Mesenchymal stem cell (in vitro differentiated cells and primary cell): ENCODE measurements at regions not wholly inside any gene's neighbourhood (a gene's known extent, or its start where the extent isn't known, plus 50 kb on each side); places are given as distances from the start of the nearest gene placed in this dataset.
A peak's percentile ranks its signal among the peaks of the same experiment; 100 is the strongest.

Experiments
- DNase-seq: peaks from one replicate; pipeline ENCODE4 v3.0.0-alpha.2; 2013
- H2AFZ ChIP-seq: one replicate; pipeline ENCODE4 v1.6.1; 2013; ENCODE audit warnings: low read depth, mild to moderate bottlenecking, control low read depth, inconsistent platforms, low read length, moderate library complexity
- H2AK5ac ChIP-seq: 2 replicates; pipeline ENCODE4 v1.6.1; 2013; ENCODE audit warnings: low read length, moderate library complexity, mild to moderate bottlenecking, inconsistent platforms; ENCODE audit not compliant: severe bottlenecking
- H2BK120ac ChIP-seq: one replicate; pipeline ENCODE4 v1.6.1; 2013; ENCODE audit warnings: low read depth, mild to moderate bottlenecking, inconsistent platforms, low read length, moderate library complexity
- H2BK12ac ChIP-seq, 2 experiments: one replicate each; pipeline ENCODE4 v1.6.1; 2013; ENCODE audit warnings: inconsistent platforms in 2 of 2, low read length in 2 of 2, mild to moderate bottlenecking in 2 of 2, moderate library complexity in 2 of 2, control low read depth in 1 of 2
- H2BK15ac ChIP-seq: one replicate; pipeline ENCODE4 v1.6.1; 2013; ENCODE audit warnings: mild to moderate bottlenecking, low read depth, inconsistent platforms; ENCODE audit not compliant: poor library complexity, severe bottlenecking
- H2BK5ac ChIP-seq: 2 replicates; pipeline ENCODE4 v1.6.1; 2013; ENCODE audit warnings: low read depth, mild to moderate bottlenecking, low read length, control low read depth, inconsistent platforms; ENCODE audit not compliant: poor library complexity, severe bottlenecking
- H3K14ac ChIP-seq, 2 experiments: one replicate each; pipeline ENCODE4 v1.6.1; 2013; ENCODE audit warnings: inconsistent platforms in 2 of 2, low read length in 2 of 2, control low read depth in 1 of 2, mild to moderate bottlenecking in 1 of 2, moderate library complexity in 1 of 2
- H3K18ac ChIP-seq, 2 experiments: one replicate each; pipeline ENCODE4 v1.6.1; 2013; ENCODE audit warnings: inconsistent platforms in 2 of 2, low read length in 2 of 2, control low read depth in 1 of 2, low read depth in 1 of 2, mild to moderate bottlenecking in 1 of 2
- H3K23ac ChIP-seq, 2 experiments: one replicate each; pipeline ENCODE4 v1.6.1; 2013; ENCODE audit warnings: inconsistent platforms in 2 of 2, low read length in 2 of 2, mild to moderate bottlenecking in 2 of 2, moderate library complexity in 2 of 2, control low read depth in 1 of 2
- H3K27ac ChIP-seq: 2 replicates; pipeline ENCODE4 v1.5.1; 2013; ENCODE audit warnings: mild to moderate bottlenecking, moderate library complexity, low read length, control low read depth, inconsistent platforms; ENCODE audit not compliant: poor library complexity, severe bottlenecking
- H3K27me3 ChIP-seq, 2 experiments: 2 replicates each; pipeline versions ENCODE4 v1.6.1 to v1.7.0; 2013; ENCODE audit warnings: low read length in 2 of 2, mild to moderate bottlenecking in 2 of 2, moderate library complexity in 2 of 2, control low read depth in 1 of 2, inconsistent platforms in 1 of 2; ENCODE audit not compliant: control insufficient read depth in 1 of 2, insufficient read depth in 1 of 2
- H3K36me3 ChIP-seq, 2 experiments: 2 replicates each; pipeline versions ENCODE4 v1.6.1 to v1.7.0; 2013; ENCODE audit warnings: low read length in 2 of 2, control low read depth in 1 of 2, inconsistent platforms in 1 of 2, low read depth in 1 of 2, mild to moderate bottlenecking in 1 of 2; ENCODE audit not compliant: insufficient read depth in 2 of 2, control insufficient read depth in 1 of 2
- H3K4ac ChIP-seq, 2 experiments: one replicate each; pipeline ENCODE4 v1.6.1; 2013; ENCODE audit warnings: inconsistent platforms in 2 of 2, low read length in 2 of 2, mild to moderate bottlenecking in 2 of 2, moderate library complexity in 2 of 2, control low read depth in 1 of 2, low read depth in 1 of 2
- H3K4me1 ChIP-seq: 2 replicates; pipeline ENCODE4 v1.6.1; 2013; ENCODE audit warnings: low read depth, low read length, control low read depth; ENCODE audit not compliant: control insufficient read depth, insufficient read depth
- H3K4me2 ChIP-seq: 2 replicates; pipeline ENCODE4 v1.6.1; 2013; ENCODE audit warnings: low read length, mild to moderate bottlenecking, inconsistent platforms; ENCODE audit not compliant: poor library complexity, severe bottlenecking
- H3K4me3 ChIP-seq, 2 experiments: 2 replicates each; pipeline versions ENCODE4 v1.5.1 to v1.7.0; 2013; ENCODE audit warnings: low read length in 2 of 2, mild to moderate bottlenecking in 2 of 2, control low read depth in 1 of 2, low read depth in 1 of 2; ENCODE audit not compliant: insufficient read depth in 1 of 2
- H3K79me1 ChIP-seq: replicated peaks from 2 replicates; pipeline ENCODE4 v1.6.1; 2013; ENCODE audit warnings: mild to moderate bottlenecking, control low read depth, low read length, inconsistent platforms; ENCODE audit not compliant: poor library complexity, severe bottlenecking
- H3K9ac ChIP-seq: 2 replicates; pipeline ENCODE4 v1.7.0; 2013; ENCODE audit warnings: mild to moderate bottlenecking, low read length, moderate library complexity
- H3K9me3 ChIP-seq: 2 replicates; pipeline ENCODE4 v1.7.0; 2013; ENCODE audit warnings: mild to moderate bottlenecking, low read length; ENCODE audit not compliant: control insufficient read depth
- H4K8ac ChIP-seq: one replicate; pipeline ENCODE4 v1.6.1; 2013; ENCODE audit warnings: inconsistent platforms, mild to moderate bottlenecking, low read length, moderate library complexity
- H4K91ac ChIP-seq: one replicate; pipeline ENCODE4 v1.6.1; 2013; ENCODE audit warnings: mild to moderate bottlenecking, low read length, inconsistent platforms
- WGBS: methylation state at CpG from one replicate; pipeline ENCODE4 v1.1.7; 2013; ENCODE audit warnings: mixed read lengths; 5-methylcytosine and 5-hydroxymethylcytosine counted together

DNA sequence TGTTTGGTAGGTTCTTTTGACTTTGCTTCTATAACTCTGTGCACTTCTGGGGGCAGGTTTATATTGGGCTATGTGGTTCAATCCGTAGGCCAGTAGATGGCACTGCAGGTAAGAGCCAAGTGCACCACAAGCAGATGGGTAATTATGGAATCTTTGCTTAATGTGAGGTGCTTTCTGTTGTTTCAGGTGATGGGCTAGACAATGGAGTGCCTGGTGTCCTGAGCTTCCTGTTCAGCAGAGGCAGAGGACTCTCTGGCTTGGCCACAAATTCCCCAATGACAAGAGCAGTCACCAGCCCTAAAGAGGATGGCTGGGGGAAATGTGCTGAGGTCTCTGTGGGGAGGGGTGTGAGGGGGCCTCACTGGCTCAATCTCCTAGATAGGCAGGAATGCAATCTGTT is 455.0 kb downstream of the CCSER2 start:
- Histone ChIP-seq H3K4me1 (no peaks in the 10 kb centered on the region), H3K9ac (no peak overlapping the region), H2AK5ac (no peak overlapping the region), H3K79me1 (no peaks in the 10 kb centered on the region), H2BK5ac (no peak overlapping the region), H4K91ac (no peak overlapping the region), H3K27ac (no peak overlapping the region), H2AFZ (no peak overlapping the region), H3K27me3 (no peaks in the 10 kb centered on the region), H2BK12ac (no peak overlapping the region), H3K36me3 (no peaks in the 10 kb centered on the region), H2BK15ac (no peak overlapping the region), H2BK120ac (no peak overlapping the region), H4K8ac (no peak overlapping the region), H3K9me3 (no peaks in the 10 kb centered on the region), H3K4me2 (no peak overlapping the region), H3K23ac (no peak overlapping the region), H3K14ac (no peak overlapping the region), H3K4ac (no peak overlapping the region), H3K18ac (no peak overlapping the region), H3K4me3 (no peak overlapping the region)
- DNase-seq: peak; percentile 18
- WGBS: 5% methylated on average over 1 of the region's 1 CpG

DNA sequence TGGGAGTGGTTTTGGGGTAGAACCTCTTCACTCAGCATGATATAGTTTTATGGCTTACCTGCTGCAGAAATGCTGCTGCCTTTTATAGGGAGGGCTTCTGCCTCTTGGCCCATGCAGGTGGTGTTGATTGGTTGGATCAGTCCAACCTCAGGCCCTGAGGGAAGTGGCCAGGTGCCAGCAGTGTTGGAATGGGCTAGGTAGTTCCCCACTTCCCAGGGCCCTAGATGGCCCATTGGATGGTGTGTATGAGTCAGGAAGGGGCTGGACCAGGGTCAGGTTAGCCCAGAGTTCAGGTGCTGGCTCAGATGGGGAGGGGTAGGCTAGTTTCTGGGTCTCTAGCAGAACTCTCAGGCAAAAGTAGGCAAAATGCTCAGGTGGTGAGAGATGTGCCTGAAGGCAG is 455.5 kb downstream of the CCSER2 start:
- Histone ChIP-seq H2BK12ac (no peak overlapping the region), H3K79me1 (no peaks in the 10 kb centered on the region), H3K14ac (no peak overlapping the region), H2BK5ac (no peak overlapping the region), H4K91ac (no peak overlapping the region), H3K36me3 (no peaks in the 10 kb centered on the region), H2BK15ac (no peak overlapping the region), H2AK5ac (no peak overlapping the region), H3K9me3 (no peaks in the 10 kb centered on the region), H3K4me3 (no peak overlapping the region), H3K9ac (no peak overlapping the region), H3K4ac (no peak overlapping the region), H2AFZ (no peak overlapping the region), H3K27ac (no peak overlapping the region), H3K18ac (no peak overlapping the region), H3K4me1 (no peaks in the 10 kb centered on the region), H3K23ac (no peak overlapping the region), H3K4me2 (peak overlapping the region; percentile 28), H3K27me3 (no peaks in the 10 kb centered on the region), H4K8ac (no peak overlapping the region), H2BK120ac (no peak overlapping the region)
- no peak for DNase-seq

DNA sequence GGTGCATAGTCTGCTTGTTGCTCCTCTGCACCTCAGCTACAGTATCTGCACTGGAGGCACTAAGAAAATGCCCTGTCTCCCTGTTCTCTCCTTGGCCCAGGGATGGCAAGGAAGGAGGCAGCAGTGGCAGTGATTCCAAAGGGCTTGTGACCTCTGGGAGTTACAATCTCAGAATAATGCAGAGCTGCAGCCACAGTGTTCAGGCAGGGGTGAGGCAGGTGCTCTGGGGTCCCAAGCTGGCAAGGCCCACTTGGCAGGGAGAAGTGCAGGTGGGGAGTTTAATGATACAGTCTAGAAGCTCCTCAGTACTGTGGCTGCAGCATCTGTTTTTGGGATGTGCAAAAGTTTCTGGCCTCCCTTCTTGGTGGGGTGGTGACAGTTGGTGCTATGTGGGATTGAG is 456.4 kb downstream of the CCSER2 start:
- H2BK15ac ChIP-seq: no peak overlapping the region
- no peak overlapping the region for H4K91ac ChIP-seq
- no peak overlapping the region for H3K9ac ChIP-seq
- no peaks in the 10 kb centered on the region for H3K36me3 ChIP-seq
- no peak overlapping the region for H2BK5ac ChIP-seq
- no peak for DNase-seq
- H3K23ac ChIP-seq: no peak overlapping the region
- H2AK5ac ChIP-seq: no peak overlapping the region
- H3K27ac ChIP-seq: no peak overlapping the region
- no peak overlapping the region for H2AFZ ChIP-seq
- H3K4ac ChIP-seq: no peak overlapping the region
- no peaks in the 10 kb centered on the region for H3K4me1 ChIP-seq
- H3K27me3 ChIP-seq: no peaks in the 10 kb centered on the region
- H3K4me3 ChIP-seq: no peak overlapping the region
- H3K18ac ChIP-seq: no peak overlapping the region
- no peaks in the 10 kb centered on the region for H3K79me1 ChIP-seq
- no peaks in the 10 kb centered on the region for H3K9me3 ChIP-seq
- H4K8ac ChIP-seq: no peak overlapping the region
- H3K4me2 ChIP-seq: no peak overlapping the region
- no peak overlapping the region for H3K14ac ChIP-seq
- H2BK12ac ChIP-seq: no peak overlapping the region
- H2BK120ac ChIP-seq: no peak overlapping the region

DNA sequence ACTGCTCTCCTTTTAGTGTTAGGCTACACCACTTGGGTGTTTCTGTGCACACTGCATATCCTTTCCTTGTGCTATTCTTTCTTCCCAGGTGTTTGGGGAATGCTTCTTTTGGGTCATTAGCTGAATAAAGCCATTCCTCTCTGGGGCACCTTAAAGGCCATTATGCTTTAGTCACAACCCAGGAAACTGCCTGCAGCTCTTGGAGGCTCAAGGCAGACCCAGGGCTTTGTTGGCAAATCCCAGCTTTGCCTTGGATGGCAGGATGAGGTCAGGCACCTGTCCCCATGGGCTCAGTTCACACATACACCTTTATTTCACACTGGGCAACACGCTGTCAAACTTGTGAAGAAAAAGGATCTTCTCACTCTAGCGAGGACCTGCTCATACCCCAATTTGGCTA is 460.6 kb downstream of the CCSER2 start:
- H3K4me1 ChIP-seq: no peaks in the 10 kb centered on the region
- no peak overlapping the region for H2BK12ac ChIP-seq
- H2BK15ac ChIP-seq: no peak overlapping the region
- H3K36me3 ChIP-seq: no peaks in the 10 kb centered on the region
- H3K18ac ChIP-seq: no peak overlapping the region
- H3K23ac ChIP-seq: no peak overlapping the region
- no peak overlapping the region for H2BK120ac ChIP-seq
- H3K79me1 ChIP-seq: no peaks in the 10 kb centered on the region
- H3K9ac ChIP-seq: no peak overlapping the region
- H3K14ac ChIP-seq: no peak overlapping the region
- H3K27me3 ChIP-seq: no peaks in the 10 kb centered on the region
- no peak overlapping the region for H4K91ac ChIP-seq
- no peak for DNase-seq
- no peaks in the 10 kb centered on the region for H3K9me3 ChIP-seq
- H3K4me3 ChIP-seq: no peak overlapping the region
- H3K4me2 ChIP-seq: no peak overlapping the region
- H3K4ac ChIP-seq: no peak overlapping the region
- no peak overlapping the region for H2BK5ac ChIP-seq
- no peak overlapping the region for H2AFZ ChIP-seq
- 84% methylated on average over 2 of the region's 2 CpGs for WGBS
- H4K8ac ChIP-seq: no peak overlapping the region
- no peak overlapping the region for H2AK5ac ChIP-seq
- no peak overlapping the region for H3K27ac ChIP-seq
